Cardiac muscle cell (in vitro differentiated cells and primary cell): ENCODE measurements at regions not wholly inside any gene's neighbourhood (a gene's known extent, or its start where the extent isn't known, plus 50 kb on each side); places are given as distances from the start of the nearest gene placed in this dataset.

ENCODE experiments used
- DNase-seq, 2 donors: peaks; one replicate each; pipeline versions ENCODE4 v3.0.0 to v3.0.0-alpha.2; 2010 to 2017; ENCODE audit warnings: low read depth in 1 of 2, low spot score in 1 of 2
- H3K27ac ChIP-seq: fragments of 200-600 bp; sonication (generic); 2 replicates; pipeline ENCODE4 v1.5.1; 2016
- H3K27me3 ChIP-seq: fragments of 200-600 bp; sonication (generic); 2 replicates; pipeline ENCODE4 v1.6.0; 2016; ENCODE audit warnings: control low read depth
- H3K36me3 ChIP-seq: fragments of 200-600 bp; sonication (generic); 2 replicates; pipeline ENCODE4 v1.5.1; 2016; ENCODE audit warnings: control low read depth
- H3K4me1 ChIP-seq: fragments of 200-600 bp; sonication (generic); 2 replicates; pipeline ENCODE4 v1.8.1; 2017; ENCODE audit warnings: low read depth, mild to moderate bottlenecking, mixed run types
- H3K4me3 ChIP-seq: fragments of 200-600 bp; sonication (generic); 2 replicates; pipeline ENCODE4 v1.5.1; 2016; ENCODE audit warnings: mild to moderate bottlenecking
- H3K9me3 ChIP-seq: fragments of 200-600 bp; sonication (generic); 2 replicates; pipeline ENCODE4 v1.5.1; 2017; ENCODE audit warnings: low read depth, mild to moderate bottlenecking, control low read depth
- TF ChIP-seq, protein P1 (sequence below): IDR thresholded peaks from 2 replicates; pipeline ENCODE4 v1.5.1; 2012; ENCODE audit warnings: low read depth, mild to moderate bottlenecking, low read length

DNA sequence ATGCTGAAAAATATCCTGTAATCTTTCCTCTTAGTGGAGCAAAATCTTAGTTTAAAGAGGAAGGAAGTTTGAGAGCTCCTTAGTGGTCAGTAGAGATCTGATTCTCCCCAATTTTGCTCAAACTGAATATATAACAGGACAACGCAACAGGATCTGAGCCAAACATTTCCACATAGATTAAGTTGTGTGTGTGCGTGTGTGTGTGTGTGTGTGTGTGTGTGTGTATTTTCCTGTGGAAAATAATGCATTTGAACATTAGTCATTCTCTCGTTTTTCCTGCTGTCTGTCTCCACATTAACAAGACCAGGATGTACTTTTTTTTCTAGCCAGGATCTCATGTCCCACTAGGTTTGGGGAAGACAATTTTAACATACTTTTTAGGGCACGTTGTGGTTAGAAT lies 312.1 kb upstream of the CDH18 start:
- TF ChIP-seq, protein P1, sequence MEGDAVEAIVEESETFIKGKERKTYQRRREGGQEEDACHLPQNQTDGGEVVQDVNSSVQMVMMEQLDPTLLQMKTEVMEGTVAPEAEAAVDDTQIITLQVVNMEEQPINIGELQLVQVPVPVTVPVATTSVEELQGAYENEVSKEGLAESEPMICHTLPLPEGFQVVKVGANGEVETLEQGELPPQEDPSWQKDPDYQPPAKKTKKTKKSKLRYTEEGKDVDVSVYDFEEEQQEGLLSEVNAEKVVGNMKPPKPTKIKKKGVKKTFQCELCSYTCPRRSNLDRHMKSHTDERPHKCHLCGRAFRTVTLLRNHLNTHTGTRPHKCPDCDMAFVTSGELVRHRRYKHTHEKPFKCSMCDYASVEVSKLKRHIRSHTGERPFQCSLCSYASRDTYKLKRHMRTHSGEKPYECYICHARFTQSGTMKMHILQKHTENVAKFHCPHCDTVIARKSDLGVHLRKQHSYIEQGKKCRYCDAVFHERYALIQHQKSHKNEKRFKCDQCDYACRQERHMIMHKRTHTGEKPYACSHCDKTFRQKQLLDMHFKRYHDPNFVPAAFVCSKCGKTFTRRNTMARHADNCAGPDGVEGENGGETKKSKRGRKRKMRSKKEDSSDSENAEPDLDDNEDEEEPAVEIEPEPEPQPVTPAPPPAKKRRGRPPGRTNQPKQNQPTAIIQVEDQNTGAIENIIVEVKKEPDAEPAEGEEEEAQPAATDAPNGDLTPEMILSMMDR, result no peak
- no peaks in the 10 kb centered on the region for H3K27me3 ChIP-seq
- no peaks in the 10 kb centered on the region for H3K4me1 ChIP-seq
- H3K36me3 ChIP-seq, result no peaks in the 10 kb centered on the region
- no peak overlapping the region for H3K4me3 ChIP-seq
- no peak overlapping the region for H3K27ac ChIP-seq
- no peaks in the 10 kb centered on the region for H3K9me3 ChIP-seq
- DNase-seq, result peak in 1 of 2 donors; percentile 57

DNA sequence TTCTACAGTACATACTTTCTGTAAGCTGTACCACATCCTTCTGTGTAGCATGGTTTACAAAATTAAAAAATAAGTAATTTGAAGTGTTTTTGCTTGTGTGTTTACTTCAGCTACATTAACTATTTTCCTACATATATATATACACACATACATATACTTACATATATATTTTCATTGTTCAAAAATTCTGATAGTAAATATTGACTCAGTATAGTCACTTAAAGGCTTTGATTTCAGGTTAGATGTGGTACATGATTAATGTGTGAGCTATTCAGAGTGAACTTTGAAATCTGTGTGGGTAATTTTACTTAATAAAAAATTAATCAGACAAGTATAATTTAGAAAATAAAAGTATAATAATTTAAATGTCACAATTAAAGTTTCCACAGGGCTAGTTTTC lies 306.7 kb upstream of the CDH18 start:
- Histone ChIP-seq H3K27me3 (no peaks in the 10 kb centered on the region), H3K4me3 (no peak overlapping the region), H3K9me3 (no peaks in the 10 kb centered on the region), H3K27ac (no peak overlapping the region), H3K36me3 (no peaks in the 10 kb centered on the region), H3K4me1 (no peaks in the 10 kb centered on the region)
- DNase-seq, result no peak
- TF ChIP-seq, protein P1, result no peak

DNA sequence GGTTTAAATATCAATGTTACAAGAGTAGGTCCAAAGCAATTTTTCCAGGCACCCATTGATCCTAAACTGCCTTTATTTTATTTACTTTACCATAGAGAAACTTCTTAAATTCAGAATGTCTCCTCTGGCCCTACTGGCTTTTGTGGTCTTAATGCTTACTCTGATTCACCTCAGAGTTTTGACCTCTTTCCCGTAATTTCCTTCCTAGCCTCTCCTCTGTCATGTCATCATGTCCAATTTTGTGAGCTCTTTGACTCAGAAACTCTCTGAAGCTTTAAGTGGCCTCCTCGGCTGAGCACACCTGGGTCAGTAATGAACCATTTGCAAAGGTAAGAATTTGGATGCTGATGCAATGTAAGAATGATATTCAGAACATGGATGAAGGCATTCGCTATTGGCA lies 303.8 kb upstream of the CDH18 start:
- H3K9me3 ChIP-seq, result no peaks in the 10 kb centered on the region
- no peaks in the 10 kb centered on the region for H3K27me3 ChIP-seq
- TF ChIP-seq, protein P1, result no peak
- H3K4me1 ChIP-seq, result no peaks in the 10 kb centered on the region
- H3K27ac ChIP-seq, result no peak overlapping the region
- H3K4me3 ChIP-seq, result no peak overlapping the region
- H3K36me3 ChIP-seq, result no peaks in the 10 kb centered on the region
- DNase-seq, result no peak

DNA sequence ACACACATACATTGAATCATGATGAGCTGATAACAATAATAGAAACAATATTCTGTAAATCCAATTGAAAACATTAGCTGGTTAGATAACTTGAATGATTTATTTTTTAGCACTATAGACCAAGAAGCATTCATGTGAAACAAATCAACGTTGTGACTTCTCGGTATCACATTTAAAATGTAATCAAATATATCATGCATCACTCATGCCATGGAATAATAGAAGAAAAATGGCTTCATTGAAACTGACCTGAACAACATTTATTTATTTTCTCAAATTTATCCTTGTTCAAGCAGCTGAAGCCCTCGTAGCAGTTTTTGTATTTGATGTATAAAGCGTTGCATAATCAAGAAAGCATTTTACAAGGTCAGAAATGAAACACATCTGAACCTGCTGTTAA lies 299.6 kb upstream of the CDH18 start:
- Histone ChIP-seq H3K27me3 (no peaks in the 10 kb centered on the region), H3K36me3 (no peaks in the 10 kb centered on the region), H3K4me3 (no peak overlapping the region), H3K27ac (no peak overlapping the region), H3K9me3 (no peaks in the 10 kb centered on the region), H3K4me1 (no peaks in the 10 kb centered on the region)
- DNase-seq, result no peak
- TF ChIP-seq, protein P1, result no peak

DNA sequence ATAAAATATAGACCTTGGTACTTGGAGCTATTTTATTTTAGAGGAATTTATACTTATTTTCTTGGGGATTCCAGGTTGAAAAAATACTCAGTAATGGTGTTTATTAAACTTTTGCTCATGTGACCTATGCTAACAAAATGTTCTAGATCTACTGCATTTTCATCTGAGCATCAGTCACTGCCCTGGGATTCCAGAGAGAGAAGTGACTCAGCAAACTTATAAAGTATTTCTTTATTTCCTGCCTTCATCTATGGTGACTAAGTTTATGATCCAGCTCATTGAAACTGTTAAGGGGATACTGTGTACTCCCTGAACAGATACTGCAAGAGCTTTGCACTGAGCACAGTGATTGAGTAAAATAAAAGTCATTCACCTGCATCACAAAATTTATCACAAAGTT lies 298.5 kb upstream of the CDH18 start:
- Histone ChIP-seq H3K27ac (no peak overlapping the region), H3K27me3 (no peaks in the 10 kb centered on the region), H3K36me3 (no peaks in the 10 kb centered on the region), H3K4me3 (no peak overlapping the region), H3K4me1 (no peaks in the 10 kb centered on the region), H3K9me3 (no peaks in the 10 kb centered on the region)
- TF ChIP-seq, protein P1, result no peak
- DNase-seq, result peak in 1 of 2 donors; percentile 65

DNA sequence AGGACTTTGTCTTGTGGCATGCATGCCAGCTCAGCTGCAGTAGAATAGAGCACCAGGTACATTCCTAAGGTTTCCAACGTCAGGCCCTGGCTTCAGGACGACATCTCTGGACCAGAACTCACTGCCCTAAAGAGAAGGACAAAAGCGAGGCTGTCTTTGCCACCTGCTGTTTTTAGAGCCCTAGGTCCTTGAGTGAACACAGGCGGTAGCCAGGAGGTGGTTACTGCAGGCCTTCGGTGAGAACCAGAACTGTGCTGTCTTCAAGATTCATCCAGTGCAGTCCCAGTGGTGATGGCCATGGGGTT lies 288.9 kb upstream of the CDH18 start:
- H3K36me3 ChIP-seq, result no peaks in the 10 kb centered on the region
- DNase-seq, result no peak
- H3K9me3 ChIP-seq, result no peaks in the 10 kb centered on the region
- no peaks in the 10 kb centered on the region for H3K4me1 ChIP-seq
- H3K27ac ChIP-seq, result no peak overlapping the region
- TF ChIP-seq, protein P1, result no peak
- H3K4me3 ChIP-seq, result no peak overlapping the region
- H3K27me3 ChIP-seq, result no peaks in the 10 kb centered on the region
